Transverse colon (tissue), 4 donors: ENCODE measurements at regions not wholly inside any gene's neighbourhood (a gene's known extent, or its start where the extent isn't known, plus 50 kb on each side); places are given as distances from the start of the nearest gene placed in this dataset.

ENCODE experiments used
- POLR2AphosphoS5 ChIP-seq, 3 donors: sonication (generic); formaldehyde crosslinking; IDR thresholded peaks; one replicate each; pipeline ENCODE4 v1.6.1; 2016; ENCODE audit warnings: antibody characterized with exemption in 3 of 3
- TF ChIP-seq, protein P1 (sequence below), 5 experiments: fragments of 200-600 bp in 3 of 5; fragments of 450-650 bp in 2 of 5; sonication (generic) in 3 of 5; IDR thresholded peaks; 1 replicate in 2 of 5; 2 replicates in 3 of 5; pipeline ENCODE4 v1.5.1; 2016 to 2017; ENCODE audit warnings: antibody characterized with exemption in 5 of 5, inconsistent platforms in 3 of 5, mild to moderate bottlenecking in 2 of 5, moderate library complexity in 1 of 5

DNA sequence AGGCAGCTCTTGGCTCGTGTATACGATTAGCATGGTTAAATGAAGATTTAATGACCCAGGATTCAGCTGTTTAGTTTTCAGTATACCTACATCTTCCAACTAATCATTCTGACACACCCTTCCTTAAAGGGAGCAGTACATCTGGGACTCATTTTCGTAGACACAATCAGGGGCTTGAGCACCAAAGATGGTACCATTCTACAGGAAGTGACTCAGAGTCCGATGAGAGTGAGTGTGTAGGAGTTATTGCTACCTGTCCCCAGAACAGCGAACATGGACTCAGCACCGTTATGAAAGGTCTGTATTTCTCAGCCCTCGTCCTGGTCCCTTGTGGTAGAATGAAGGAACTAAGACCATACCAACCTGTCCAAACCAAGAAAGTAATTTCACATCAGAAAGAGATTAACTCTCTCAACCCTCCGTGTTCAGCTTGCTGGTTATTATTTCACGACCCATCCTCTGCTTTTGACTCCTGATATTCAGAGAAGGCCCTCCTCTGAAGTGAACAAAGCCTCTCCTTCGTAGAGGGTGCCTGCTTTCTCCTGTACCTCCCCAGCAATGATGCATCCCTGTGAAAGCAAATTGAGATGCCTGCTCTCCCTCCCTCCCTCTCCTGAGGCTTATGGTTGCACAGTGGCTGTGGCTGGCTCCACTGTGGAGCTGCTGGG is 214.8 kb downstream of the MTX2 start:
- TF ChIP-seq, protein P1, sequence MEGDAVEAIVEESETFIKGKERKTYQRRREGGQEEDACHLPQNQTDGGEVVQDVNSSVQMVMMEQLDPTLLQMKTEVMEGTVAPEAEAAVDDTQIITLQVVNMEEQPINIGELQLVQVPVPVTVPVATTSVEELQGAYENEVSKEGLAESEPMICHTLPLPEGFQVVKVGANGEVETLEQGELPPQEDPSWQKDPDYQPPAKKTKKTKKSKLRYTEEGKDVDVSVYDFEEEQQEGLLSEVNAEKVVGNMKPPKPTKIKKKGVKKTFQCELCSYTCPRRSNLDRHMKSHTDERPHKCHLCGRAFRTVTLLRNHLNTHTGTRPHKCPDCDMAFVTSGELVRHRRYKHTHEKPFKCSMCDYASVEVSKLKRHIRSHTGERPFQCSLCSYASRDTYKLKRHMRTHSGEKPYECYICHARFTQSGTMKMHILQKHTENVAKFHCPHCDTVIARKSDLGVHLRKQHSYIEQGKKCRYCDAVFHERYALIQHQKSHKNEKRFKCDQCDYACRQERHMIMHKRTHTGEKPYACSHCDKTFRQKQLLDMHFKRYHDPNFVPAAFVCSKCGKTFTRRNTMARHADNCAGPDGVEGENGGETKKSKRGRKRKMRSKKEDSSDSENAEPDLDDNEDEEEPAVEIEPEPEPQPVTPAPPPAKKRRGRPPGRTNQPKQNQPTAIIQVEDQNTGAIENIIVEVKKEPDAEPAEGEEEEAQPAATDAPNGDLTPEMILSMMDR (IDR thresholded peaks at IDR 0.05) = no peak
- TF ChIP-seq POLR2AphosphoS5 (IDR thresholded peaks at IDR 0.05) = no peak
